IMR-90 (cell line): ENCODE measurements at regions not wholly inside any gene's neighbourhood (a gene's known extent, or its start where the extent isn't known, plus 50 kb on each side); places are given as distances from the start of the nearest gene placed in this dataset.

ENCODE experiments used
- ATAC-seq: fragments of 200-7000 bp; cut with Tn5 transposase; 2 replicates; pipeline ENCODE4 v1.9.1; 2020; ENCODE audit warnings: low read depth, mild to moderate bottlenecking, moderate library complexity
- BruUV-seq: library from RNA; stranded (reverse); fragments of 400-500 nt; replicated peaks from 2 replicates; lab custom pipeline; 2021; lab: Mats Ljungman, UMichigan
- CTCF ChIA-PET: fragments of 300-600 bp; formaldehyde crosslinking; extraction: SDS; loops from one replicate; lab custom pipeline; 2021; ENCODE audit warnings: antibody characterized with exemption; lab: Yijun Ruan, JAX
- POLR2A ChIA-PET: fragments of 300-600 bp; sonication (Branson Sonifier 250); formaldehyde crosslinking; loops from one replicate; lab custom pipeline; 2022; ENCODE audit warnings: antibody characterized with exemption; ENCODE audit not compliant: unreplicated experiment; lab: Charles Lee
- DNase-seq: peaks from one replicate; pipeline ENCODE4 v3.0.0; 2013
- H2AFZ ChIP-seq: replicated peaks from 2 replicates; pipeline ENCODE3; 2013; ENCODE audit warnings: low read length, mild to moderate bottlenecking; ENCODE audit not compliant: poor library complexity
- H2AK5ac ChIP-seq: 2 replicates; pipeline ENCODE4 v1.6.1; 2013; ENCODE audit warnings: low read depth, low read length, inconsistent platforms
- H2AK9ac ChIP-seq: replicated peaks from 2 replicates; pipeline ENCODE3; 2013; ENCODE audit warnings: mild to moderate bottlenecking, low read depth, low read length, moderate library complexity; ENCODE audit not compliant: poor library complexity
- H2BK120ac ChIP-seq: 2 replicates; pipeline ENCODE4 v1.6.1; 2013; ENCODE audit warnings: low read depth, low read length, inconsistent platforms
- H2BK15ac ChIP-seq: 3 replicates; pipeline ENCODE4 v1.6.1; 2013; ENCODE audit warnings: low read depth, low read length, inconsistent platforms
- H2BK20ac ChIP-seq: 2 replicates; pipeline ENCODE4 v1.6.1; 2013; ENCODE audit warnings: low read depth, mild to moderate bottlenecking, inconsistent platforms, low read length, moderate library complexity
- H2BK5ac ChIP-seq: 2 replicates; pipeline ENCODE4 v1.6.1; 2013; ENCODE audit warnings: mild to moderate bottlenecking, low read depth, low read length, inconsistent platforms; ENCODE audit not compliant: poor library complexity, severe bottlenecking
- H3K14ac ChIP-seq: replicated peaks from 2 replicates; pipeline ENCODE4 v1.6.1; 2013; ENCODE audit warnings: low read depth, low read length, inconsistent platforms
- H3K18ac ChIP-seq: 2 replicates; pipeline ENCODE4 v1.6.1; 2013; ENCODE audit warnings: low read depth, low read length, control low read depth
- H3K23ac ChIP-seq: 2 replicates; pipeline ENCODE4 v1.6.1; 2013; ENCODE audit warnings: low read depth, low read length, inconsistent platforms
- H3K27ac ChIP-seq: 2 replicates; pipeline ENCODE4 v1.5.1; 2013; ENCODE audit warnings: mild to moderate bottlenecking, control low read depth, low read length; ENCODE audit not compliant: insufficient read depth
- H3K27me3 ChIP-seq: 2 replicates; pipeline ENCODE4 v1.6.1; 2013; ENCODE audit warnings: low read length; ENCODE audit not compliant: control insufficient read depth, insufficient read depth
- H3K36me3 ChIP-seq: 2 replicates; pipeline ENCODE4 v1.6.1; 2013; ENCODE audit warnings: low read length, mixed read lengths; ENCODE audit not compliant: control insufficient read depth, insufficient read depth
- H3K4ac ChIP-seq: 2 replicates; pipeline ENCODE4 v1.6.1; 2013; ENCODE audit warnings: low read depth, low read length, inconsistent platforms
- H3K4me1 ChIP-seq: 2 replicates; pipeline ENCODE4 v1.6.1; 2013; ENCODE audit warnings: low read length, mixed read lengths; ENCODE audit not compliant: control insufficient read depth, insufficient read depth
- H3K4me2 ChIP-seq: 2 replicates; pipeline ENCODE4 v1.6.1; 2013; ENCODE audit warnings: low read depth, mild to moderate bottlenecking, control low read depth, low read length, moderate library complexity
- H3K4me3 ChIP-seq: 2 replicates; pipeline ENCODE4 v1.5.1; 2013; ENCODE audit warnings: low read depth, mild to moderate bottlenecking, control low read depth, low read length, moderate library complexity; ENCODE audit not compliant: insufficient read depth
- H3K56ac ChIP-seq: 2 replicates; pipeline ENCODE4 v1.6.1; 2013; ENCODE audit warnings: low read length, inconsistent platforms; ENCODE audit not compliant: insufficient read depth; ENCODE audit errors: extremely low read depth
- H3K79me1 ChIP-seq, 2 experiments: 2 replicates each; pipeline ENCODE4 v1.6.1; 2013; ENCODE audit warnings: low read length in 2 of 2, inconsistent platforms in 1 of 2, low read depth in 1 of 2
- H3K9ac ChIP-seq: 2 replicates; pipeline ENCODE4 v1.6.1; 2013; ENCODE audit warnings: low read depth, low read length, control low read depth
- H3K9me1 ChIP-seq: 2 replicates; pipeline ENCODE4 v1.6.1; 2013; ENCODE audit warnings: low read length, inconsistent platforms; ENCODE audit not compliant: insufficient read depth
- H3K9me3 ChIP-seq: 2 replicates; pipeline ENCODE4 v1.6.1; 2013; ENCODE audit warnings: low read length; ENCODE audit not compliant: control insufficient read depth, insufficient read depth
- H4K20me1 ChIP-seq: 2 replicates; pipeline ENCODE4 v1.6.1; 2013; ENCODE audit warnings: low read length, inconsistent platforms; ENCODE audit not compliant: insufficient read depth
- H4K5ac ChIP-seq: 2 replicates; pipeline ENCODE4 v1.6.1; 2013; ENCODE audit warnings: mild to moderate bottlenecking, low read depth, low read length, control low read depth
- H4K8ac ChIP-seq, 2 experiments: 2 replicates each; pipeline ENCODE4 v1.6.1; 2013; ENCODE audit warnings: low read depth in 2 of 2, low read length in 2 of 2, control low read depth in 1 of 2, inconsistent platforms in 1 of 2
- H4K91ac ChIP-seq: 2 replicates; pipeline ENCODE4 v1.6.1; 2013; ENCODE audit warnings: low read depth, low read length, inconsistent platforms; ENCODE audit not compliant: insufficient read depth
- CHD1 ChIP-seq: IDR thresholded peaks from 2 replicates; pipeline ENCODE4 v1.6.1; 2012; ENCODE audit warnings: low read depth, low read length, improper control_type of control experiment
- FOS ChIP-seq: fragments of 150-350 bp; IDR thresholded peaks from 2 replicates; pipeline ENCODE4 v1.6.1; 2016; ENCODE audit warnings: low read depth, low read length
- MAZ ChIP-seq: IDR thresholded peaks from 2 replicates; pipeline ENCODE4 v1.6.1; 2012; ENCODE audit warnings: low read depth, mild to moderate bottlenecking, low read length, improper control_type of control experiment, moderate library complexity, borderline replicate concordance
- MXI1 ChIP-seq: IDR thresholded peaks from 2 replicates; pipeline ENCODE4 v1.6.1; 2012; ENCODE audit warnings: low read depth, mild to moderate bottlenecking, low read length, moderate library complexity, borderline replicate concordance
- NFE2L2 ChIP-seq: fragments of 150-350 bp; IDR thresholded peaks from 2 replicates; pipeline ENCODE4 v1.6.1; 2016; ENCODE audit warnings: low read depth, mild to moderate bottlenecking, low read length
- RAD21 ChIP-seq: IDR thresholded peaks from 2 replicates; pipeline ENCODE4 v1.6.1; 2012; ENCODE audit warnings: low read length, improper control_type of control experiment
- SMC3 ChIP-seq: fragments of 150-350 bp; IDR thresholded peaks from 2 replicates; pipeline ENCODE4 v1.6.1; 2016; ENCODE audit warnings: low read depth, mild to moderate bottlenecking, antibody characterized with exemption, low read length, moderate library complexity
- USF2 ChIP-seq: fragments of 150-350 bp; IDR thresholded peaks from 2 replicates; pipeline ENCODE4 v1.6.1; 2017; ENCODE audit warnings: mild to moderate bottlenecking, antibody characterized with exemption, low read length, low read depth
- WGBS, 2 experiments: methylation state at CpG; one replicate each; pipeline versions ENCODE4 v1.1.5 to v1.1.7; 2013; ENCODE audit warnings: missing lambda C conversion rate in 2 of 2; ENCODE audit not compliant: insufficient read length in 1 of 2; ENCODE audit errors: extremely low coverage in 2 of 2; 5-methylcytosine and 5-hydroxymethylcytosine counted together
- dilution Hi-C: fragments of 300-500 bp; cut with HindIII; formaldehyde crosslinking; loops from one replicate; pipeline ENCODE4 v1.14.3; 2018; ENCODE audit warnings: low sequenced_read_pairs; ENCODE audit not compliant: unreplicated experiment
- in situ Hi-C: fragments of 300-500 bp; cut with MboI; formaldehyde crosslinking; loops from 3 replicates; pipeline ENCODE4 v1.14.3; 2019; ENCODE audit warnings: low sequenced_read_pairs, inconsistent platforms, mixed read lengths
- intact Hi-C: fragments of 100-400 bp; cut with micrococcal nuclease; formaldehyde crosslinking; loops from 2 replicates; pipeline ENCODE4 v1.10.0; 2022
- TF ChIP-seq, protein P1 (sequence below): fragments of 150-350 bp; IDR thresholded peaks from 2 replicates; pipeline ENCODE4 v1.6.1; 2016; ENCODE audit warnings: low read depth, mild to moderate bottlenecking, low read length, moderate library complexity, borderline replicate concordance

- no peaks in the 10 kb centered on the region for H3K27me3 ChIP-seq
- no peak overlapping the region for H2AFZ ChIP-seq
- no CpG with 5 or more reads among the region's 5 CpGs for WGBS, 2 experiments
- H3K9me3 ChIP-seq = no peaks in the 10 kb centered on the region
- H3K23ac ChIP-seq = no peak overlapping the region
- H2BK5ac ChIP-seq = no peak overlapping the region
- H3K18ac ChIP-seq = no peak overlapping the region
- no peak for DNase-seq
- no peak overlapping the region for H3K4me3 ChIP-seq
- H3K27ac ChIP-seq = no peak overlapping the region
- dilution Hi-C loops (no loop called here), in situ Hi-C loops (no loop called here), intact Hi-C loops (no loop called here)
- H3K9ac ChIP-seq = no peak overlapping the region
- H2BK15ac ChIP-seq = no peak overlapping the region
- ChIA-PET CTCF (no interaction called here), POLR2A (interaction anchor here (0.7 kb wide), 1 partner anchor 27 kb away, joined by 3 read pairs; no protein-coding TSS in a partner anchor)
- TF ChIP-seq SMC3 (no peak), NFE2L2 (no peak), CHD1 (no peak), FOS (no peak), USF2 (no peak), MAZ (no peak), RAD21 (no peak), MXI1 (no peak)
- TF ChIP-seq, protein P1, sequence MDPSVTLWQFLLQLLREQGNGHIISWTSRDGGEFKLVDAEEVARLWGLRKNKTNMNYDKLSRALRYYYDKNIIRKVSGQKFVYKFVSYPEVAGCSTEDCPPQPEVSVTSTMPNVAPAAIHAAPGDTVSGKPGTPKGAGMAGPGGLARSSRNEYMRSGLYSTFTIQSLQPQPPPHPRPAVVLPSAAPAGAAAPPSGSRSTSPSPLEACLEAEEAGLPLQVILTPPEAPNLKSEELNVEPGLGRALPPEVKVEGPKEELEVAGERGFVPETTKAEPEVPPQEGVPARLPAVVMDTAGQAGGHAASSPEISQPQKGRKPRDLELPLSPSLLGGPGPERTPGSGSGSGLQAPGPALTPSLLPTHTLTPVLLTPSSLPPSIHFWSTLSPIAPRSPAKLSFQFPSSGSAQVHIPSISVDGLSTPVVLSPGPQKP = no peak
- H3K36me3 ChIP-seq = no peaks in the 10 kb centered on the region
- no peak overlapping the region for H2AK5ac ChIP-seq
- no peaks in the 10 kb centered on the region for H3K79me1 ChIP-seq
- H2BK120ac ChIP-seq = no peak overlapping the region
- H4K8ac ChIP-seq = no peak overlapping the region
- H3K14ac ChIP-seq = no peak overlapping the region
- no TSS peak for BruUV-seq
- H4K91ac ChIP-seq = no peak overlapping the region
- H4K20me1 ChIP-seq = no peaks in the 10 kb centered on the region
- no peak overlapping the region for H3K4me2 ChIP-seq
- no peak for ATAC-seq
- H3K4me1 ChIP-seq = no peaks in the 10 kb centered on the region
- peaks cover 5% of the 10 kb centered on the region; the same call in 1 of the 2 replicates for H3K9me1 ChIP-seq
- no peak overlapping the region for H4K5ac ChIP-seq
- H2BK20ac ChIP-seq = no peak overlapping the region
- no peak overlapping the region for H3K56ac ChIP-seq
- no peak overlapping the region for H3K4ac ChIP-seq
- H2AK9ac ChIP-seq = no peak overlapping the region
Measured at GRCh38 chr2:8215159-8215863, 466.5 kb upstream of the ID2 start.
